HEK293 (cell line): ENCODE measurements at regions not wholly inside any gene's neighbourhood (a gene's known extent, or its start where the extent isn't known, plus 50 kb on each side); places are given as distances from the start of the nearest gene placed in this dataset.

ENCODE experiments used
- CTCF ChIA-PET: fragments of 350-600 bp; formaldehyde crosslinking; extraction: SDS; loops from one replicate; lab custom pipeline; 2021; ENCODE audit warnings: antibody characterized with exemption; lab: Yijun Ruan, JAX
- POLR2A ChIA-PET: fragments of 300-600 bp; formaldehyde crosslinking; extraction: SDS; loops from one replicate; lab custom pipeline; 2020; ENCODE audit warnings: antibody characterized with exemption, inconsistent platforms; lab: Yijun Ruan, JAX
- H3K27ac ChIP-seq: fragments of 200-500 bp; sonication (Bioruptor generic); 2 replicates; pipeline ENCODE4 v1.5.1; 2014; ENCODE audit warnings: low read depth, low read length, control low read depth, inconsistent platforms; ENCODE audit errors: extremely low read depth
- H3K36me3 ChIP-seq, 2 experiments: fragments of 200-500 bp in 1 of 2; sonication (Bioruptor generic) in 1 of 2; 1 replicate in 1 of 2; 2 replicates in 1 of 2; pipeline ENCODE4 v1.5.1; 2014 to 2017; ENCODE audit warnings: inconsistent platforms in 2 of 2, low read length in 2 of 2; ENCODE audit not compliant: control insufficient read depth in 2 of 2, insufficient read depth in 1 of 2
- H3K4me1 ChIP-seq: fragments of 200-500 bp; sonication (Bioruptor generic); 2 replicates; pipeline ENCODE4 v1.5.1; 2014; ENCODE audit warnings: mild to moderate bottlenecking, low read length, inconsistent platforms; ENCODE audit not compliant: control insufficient read depth, insufficient read depth
- H3K4me3 ChIP-seq: 2 replicates; pipeline ENCODE4 v1.5.1; 2011; ENCODE audit warnings: low read depth, mild to moderate bottlenecking, control low read depth, low read length, moderate library complexity
- H3K9me3 ChIP-seq: fragments of 200-500 bp; sonication (Bioruptor generic); 2 replicates; pipeline ENCODE4 v1.5.1; 2014; ENCODE audit warnings: low read depth, low read length, inconsistent platforms; ENCODE audit not compliant: control insufficient read depth, insufficient read depth
- GLI4 ChIP-seq: fragments of 450-650 bp; formaldehyde crosslinking; IDR thresholded peaks from 2 replicates; pipeline ENCODE4 v1.5.1; 2016; ENCODE audit warnings: missing biosample characterization, missing genetic modification characterization
- PRDM2 ChIP-seq: fragments of 450-650 bp; formaldehyde crosslinking; IDR thresholded peaks from 2 replicates; pipeline ENCODE4 v1.5.1; 2016; ENCODE audit warnings: missing biosample characterization, missing genetic modification characterization, borderline replicate concordance
- ZBTB49 ChIP-seq: fragments of 450-650 bp; formaldehyde crosslinking; IDR thresholded peaks from 2 replicates; pipeline ENCODE4 v1.5.1; 2016; ENCODE audit warnings: missing biosample characterization, missing genetic modification characterization, low read depth
- ZFP37 ChIP-seq: fragments of 450-650 bp; formaldehyde crosslinking; IDR thresholded peaks from 2 replicates; pipeline ENCODE4 v1.5.1; 2016; ENCODE audit warnings: missing biosample characterization, missing genetic modification characterization
- ZNF2 ChIP-seq: fragments of 450-650 bp; formaldehyde crosslinking; IDR thresholded peaks from 2 replicates; pipeline ENCODE4 v1.5.1; 2016; ENCODE audit warnings: missing biosample characterization, missing genetic modification characterization
- ZNF211 ChIP-seq: fragments of 450-650 bp; formaldehyde crosslinking; IDR thresholded peaks from 2 replicates; pipeline ENCODE4 v1.5.1; 2016; ENCODE audit warnings: low read depth, missing biosample characterization, missing genetic modification characterization
- ZNF221 ChIP-seq: fragments of 450-650 bp; formaldehyde crosslinking; IDR thresholded peaks from 2 replicates; pipeline ENCODE4 v1.5.1; 2017; ENCODE audit warnings: missing biosample characterization, missing genetic modification characterization, borderline replicate concordance
- ZNF350 ChIP-seq: fragments of 450-650 bp; formaldehyde crosslinking; IDR thresholded peaks from 2 replicates; pipeline ENCODE4 v1.5.0; 2017; ENCODE audit warnings: missing biosample characterization, mild to moderate bottlenecking, missing genetic modification characterization
- ZNF394 ChIP-seq: fragments of 450-650 bp; formaldehyde crosslinking; IDR thresholded peaks from 2 replicates; pipeline ENCODE4 v1.5.1; 2016; ENCODE audit warnings: missing biosample characterization, missing genetic modification characterization, mild to moderate bottlenecking, moderate library complexity, borderline replicate concordance
- ZNF433 ChIP-seq: fragments of 450-650 bp; formaldehyde crosslinking; IDR thresholded peaks from 2 replicates; pipeline ENCODE4 v1.5.1; 2016; ENCODE audit warnings: missing biosample characterization, missing genetic modification characterization, low read depth
- ZNF488 ChIP-seq: fragments of 450-650 bp; formaldehyde crosslinking; IDR thresholded peaks from 2 replicates; pipeline ENCODE4 v1.5.1; 2016; ENCODE audit warnings: missing biosample characterization, missing genetic modification characterization
- ZNF548 ChIP-seq: fragments of 450-650 bp; formaldehyde crosslinking; IDR thresholded peaks from 2 replicates; pipeline ENCODE4 v1.5.1; 2016; ENCODE audit warnings: missing biosample characterization, missing genetic modification characterization
- ZNF558 ChIP-seq: fragments of 450-650 bp; formaldehyde crosslinking; IDR thresholded peaks from 2 replicates; pipeline ENCODE4 v1.5.1; 2016; ENCODE audit warnings: missing biosample characterization, missing genetic modification characterization
- ZNF677 ChIP-seq: fragments of 450-650 bp; IDR thresholded peaks from 2 replicates; pipeline ENCODE4 v1.5.0; 2018; ENCODE audit warnings: missing biosample characterization, mild to moderate bottlenecking, missing genetic modification characterization, moderate library complexity
- ZNF792 ChIP-seq: fragments of 450-650 bp; formaldehyde crosslinking; IDR thresholded peaks from 2 replicates; pipeline ENCODE4 v1.5.1; 2016; ENCODE audit warnings: missing biosample characterization, missing genetic modification characterization
- ZNF830 ChIP-seq: fragments of 450-650 bp; IDR thresholded peaks from 2 replicates; pipeline ENCODE4 v1.5.0; 2018; ENCODE audit warnings: missing biosample characterization, missing genetic modification characterization, low read depth, mild to moderate bottlenecking, moderate library complexity

- ChIA-PET CTCF (interaction anchor here (0.6 to 3.6 kb wide), 2 partner anchors 12 to 29 kb away, joined by 6 to 26 read pairs; no protein-coding TSS in a partner anchor), POLR2A (no interaction called here)
- no peaks in the 10 kb centered on the region for H3K36me3 ChIP-seq
- H3K9me3 ChIP-seq = no peaks in the 10 kb centered on the region
- no peak overlapping the region for H3K4me3 ChIP-seq
- H3K27ac ChIP-seq = no peak overlapping the region
- H3K4me1 ChIP-seq = no peaks in the 10 kb centered on the region
- TF ChIP-seq ZNF488 = no peak
- TF ChIP-seq ZNF394 = no peak
Measured at GRCh38 chr1:233452724-233453123, 125.2 kb downstream of the MAP3K21 start.

- Histone ChIP-seq H3K27ac (no peak overlapping the region), H3K4me1 (no peaks in the 10 kb centered on the region), H3K4me3 (no peak overlapping the region), H3K9me3 (no peaks in the 10 kb centered on the region), H3K36me3 (no peaks in the 10 kb centered on the region)
- POLR2A ChIA-PET = no interaction called here
- CTCF ChIA-PET = interaction anchor here (0.6 to 3.6 kb wide), 2 partner anchors 13 to 30 kb away, joined by 6 to 26 read pairs; no protein-coding TSS in a partner anchor
- no peak for TF ChIP-seq ZNF792
- no peak for TF ChIP-seq ZNF394
- no peak for TF ChIP-seq ZFP37
- no peak for TF ChIP-seq ZNF2 (tag by site-specific recombination)
- TF ChIP-seq GLI4 (tag by site-specific recombination) = no peak
- no peak for TF ChIP-seq ZNF221 (tag by site-specific recombination)
- no peak for TF ChIP-seq ZNF350 (tag by site-specific recombination)
- TF ChIP-seq ZNF558 (tag by site-specific recombination) = no peak
- TF ChIP-seq PRDM2 (tag by site-specific recombination) = no peak
- TF ChIP-seq ZNF677 = no peak
- TF ChIP-seq ZNF830 (tag by site-specific recombination) = no peak
- TF ChIP-seq ZNF433 (tag by site-specific recombination) = no peak
- no peak for TF ChIP-seq ZNF548
- no peak for TF ChIP-seq ZNF211 (tag by site-specific recombination)
- no peak for TF ChIP-seq ZBTB49 (tag by site-specific recombination)
Measured at GRCh38 chr1:233453433-233454200, 126.1 kb downstream of the MAP3K21 start.
